ENCODE measurements at regions not wholly inside any gene's neighbourhood (a gene's known extent, or its start where the extent isn't known, plus 50 kb on each side); places are given as distances from the start of the nearest gene placed in this dataset.

GRCh38 chr11:121777056-121777455 is 324.3 kb upstream of the SORL1-AS1 start:
- TF ChIP-seq, protein P1, sequence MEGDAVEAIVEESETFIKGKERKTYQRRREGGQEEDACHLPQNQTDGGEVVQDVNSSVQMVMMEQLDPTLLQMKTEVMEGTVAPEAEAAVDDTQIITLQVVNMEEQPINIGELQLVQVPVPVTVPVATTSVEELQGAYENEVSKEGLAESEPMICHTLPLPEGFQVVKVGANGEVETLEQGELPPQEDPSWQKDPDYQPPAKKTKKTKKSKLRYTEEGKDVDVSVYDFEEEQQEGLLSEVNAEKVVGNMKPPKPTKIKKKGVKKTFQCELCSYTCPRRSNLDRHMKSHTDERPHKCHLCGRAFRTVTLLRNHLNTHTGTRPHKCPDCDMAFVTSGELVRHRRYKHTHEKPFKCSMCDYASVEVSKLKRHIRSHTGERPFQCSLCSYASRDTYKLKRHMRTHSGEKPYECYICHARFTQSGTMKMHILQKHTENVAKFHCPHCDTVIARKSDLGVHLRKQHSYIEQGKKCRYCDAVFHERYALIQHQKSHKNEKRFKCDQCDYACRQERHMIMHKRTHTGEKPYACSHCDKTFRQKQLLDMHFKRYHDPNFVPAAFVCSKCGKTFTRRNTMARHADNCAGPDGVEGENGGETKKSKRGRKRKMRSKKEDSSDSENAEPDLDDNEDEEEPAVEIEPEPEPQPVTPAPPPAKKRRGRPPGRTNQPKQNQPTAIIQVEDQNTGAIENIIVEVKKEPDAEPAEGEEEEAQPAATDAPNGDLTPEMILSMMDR (IDR thresholded peaks at IDR 0.05; ENCODE audit: insufficient read depth, low read length, poor library complexity, severe bottlenecking) = no peak
- no peak for TF ChIP-seq EZH2phosphoT487 (conservative IDR thresholded peaks at IDR 0.05; ENCODE audit: low read length)

Measured in SU-DHL-6 (cell line).